ENCODE measurements at regions not wholly inside any gene's neighbourhood (a gene's known extent, or its start where the extent isn't known, plus 50 kb on each side); places are given as distances from the start of the nearest gene placed in this dataset.

DNA sequence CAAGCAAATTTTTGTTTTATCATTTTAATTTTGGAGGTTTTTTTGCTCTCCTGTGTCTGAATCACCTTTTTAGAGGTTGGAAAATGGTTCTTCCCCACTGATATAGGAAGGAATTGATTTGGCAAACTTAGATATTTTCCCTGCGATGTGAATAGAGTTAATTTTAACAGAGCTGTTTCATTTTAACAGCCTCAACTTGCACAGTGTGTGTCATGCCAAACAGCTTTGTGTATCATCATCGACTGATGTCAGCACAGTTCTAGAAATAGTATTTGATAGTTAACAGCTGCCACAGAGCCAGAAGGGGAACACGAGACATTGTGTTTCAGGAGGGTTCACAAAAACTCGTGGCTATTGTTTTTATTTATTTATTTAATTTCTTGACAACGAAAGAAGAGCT, 243.1 kb upstream of the FOXN3 start:
- no peak for DNase-seq

- DNase-seq: no peak
Observed at GRCh38 chr14:89658977-89659670, 242.1 kb upstream of the FOXN3 start.

- no peak for DNase-seq
Observed at GRCh38 chr14:89657014-89657413, 240.0 kb upstream of the FOXN3 start.

DNA sequence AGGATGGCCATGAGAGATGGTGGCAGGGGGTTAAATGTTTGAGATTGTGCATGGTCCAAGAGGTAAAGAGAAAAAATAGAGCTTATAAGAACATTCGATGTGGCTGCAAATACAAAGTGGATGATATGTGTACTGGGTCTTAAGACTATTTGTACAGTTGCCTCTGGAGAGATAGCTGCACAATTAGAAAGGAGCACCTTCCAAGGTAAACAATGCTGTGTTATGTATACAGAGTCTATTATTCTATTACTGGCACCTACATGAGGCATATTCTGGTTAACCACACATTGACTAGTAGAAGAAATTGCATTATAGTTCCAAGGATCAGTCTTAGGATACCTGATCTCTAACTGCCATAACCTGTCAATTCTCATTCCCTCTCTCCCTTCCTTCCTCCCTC, 238.0 kb upstream of the FOXN3 start:
- DNase-seq: no peak

DNA sequence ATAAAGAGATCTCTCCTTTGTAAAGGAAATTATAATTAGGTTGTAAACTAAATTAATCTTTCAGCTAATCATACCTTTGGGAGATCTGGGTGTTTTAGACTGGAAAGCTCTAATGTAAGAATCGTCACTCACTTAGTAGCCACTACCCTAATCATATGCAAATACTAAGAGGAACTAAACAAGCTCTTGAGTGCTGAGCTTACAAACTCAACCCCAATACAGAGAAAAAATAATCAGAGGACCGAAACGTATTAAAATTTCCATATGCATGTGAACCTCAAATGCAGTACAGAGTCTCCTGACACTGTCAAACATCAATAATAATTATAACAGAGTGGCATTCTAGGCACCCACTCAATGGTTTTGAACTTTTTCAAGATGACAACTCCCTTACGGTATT, 235.3 kb upstream of the FOXN3 start:
- DNase-seq: no peak

DNA sequence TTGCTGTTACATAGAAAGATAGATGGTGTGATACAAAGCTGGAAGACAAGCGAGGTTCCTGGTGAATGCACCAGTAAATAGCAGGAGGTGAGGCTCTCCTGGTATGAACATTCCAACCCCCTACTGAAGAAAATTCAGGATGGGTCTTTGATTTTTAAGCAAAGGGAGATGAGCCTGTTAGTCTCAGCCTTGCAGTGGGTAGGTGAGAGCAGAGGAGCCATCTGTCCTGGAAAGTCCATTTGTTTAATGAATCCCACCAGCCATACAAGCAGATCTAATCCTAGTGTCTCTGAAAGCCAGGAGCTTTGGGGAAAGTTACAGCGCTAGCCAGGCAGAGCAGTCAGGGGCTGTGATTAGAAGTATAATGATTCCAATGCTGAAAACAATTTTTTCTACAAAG, 234.8 kb upstream of the FOXN3 start:
- DNase-seq: no peak

- no peak for DNase-seq
Observed at GRCh38 chr14:89650077-89650978, 233.3 kb upstream of the FOXN3 start.

- no peak for DNase-seq
Observed at GRCh38 chr14:89649451-89650075, 232.5 kb upstream of the FOXN3 start.

DNA sequence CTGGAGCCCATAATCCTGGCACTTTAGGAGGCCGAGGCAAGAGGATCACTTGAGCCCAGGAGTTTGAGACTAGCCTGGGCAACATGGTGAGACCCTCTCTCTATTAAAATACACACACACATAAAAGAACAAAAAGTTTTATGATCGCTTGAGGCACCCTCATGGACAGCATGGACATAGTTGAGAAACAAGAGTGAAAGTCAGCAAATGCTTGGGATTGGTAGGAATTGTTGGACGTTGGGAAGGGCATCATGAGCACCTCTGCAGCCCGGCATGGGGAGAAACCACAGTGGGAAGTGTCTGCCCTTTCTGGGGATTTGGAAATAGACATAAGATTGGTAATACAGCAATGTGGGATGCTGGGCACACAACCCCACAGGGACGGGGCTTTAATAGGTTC, 231.9 kb upstream of the FOXN3 start:
- DNase-seq: no peak

GRCh38 chr14:89648510-89648909, 231.5 kb upstream of the FOXN3 start:
- DNase-seq: no peak

- DNase-seq: no peak
Observed at GRCh38 chr14:89646971-89647370, 229.9 kb upstream of the FOXN3 start.

DNA sequence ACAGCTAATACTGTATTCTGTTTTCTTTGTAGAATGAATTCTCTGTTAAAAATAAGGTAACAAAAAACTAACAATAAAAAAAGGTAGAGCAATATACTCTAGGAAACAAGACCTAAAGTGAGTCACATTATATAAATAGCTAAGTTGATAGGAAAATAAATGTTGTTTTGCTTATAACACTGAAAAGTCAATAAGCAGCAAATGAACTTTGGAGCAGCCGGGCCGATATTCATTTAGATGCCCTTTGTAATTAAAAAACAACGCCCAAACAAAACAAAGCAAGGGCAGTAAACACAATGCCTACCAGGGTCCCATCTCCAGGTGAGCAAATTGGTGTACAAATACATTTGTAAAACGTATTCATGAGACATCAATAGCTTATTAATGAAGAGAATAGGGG, 227.6 kb upstream of the FOXN3 start:
- no peak for DNase-seq

- DNase-seq: no peak
Observed at GRCh38 chr14:89641495-89642175, 224.6 kb upstream of the FOXN3 start.

DNA sequence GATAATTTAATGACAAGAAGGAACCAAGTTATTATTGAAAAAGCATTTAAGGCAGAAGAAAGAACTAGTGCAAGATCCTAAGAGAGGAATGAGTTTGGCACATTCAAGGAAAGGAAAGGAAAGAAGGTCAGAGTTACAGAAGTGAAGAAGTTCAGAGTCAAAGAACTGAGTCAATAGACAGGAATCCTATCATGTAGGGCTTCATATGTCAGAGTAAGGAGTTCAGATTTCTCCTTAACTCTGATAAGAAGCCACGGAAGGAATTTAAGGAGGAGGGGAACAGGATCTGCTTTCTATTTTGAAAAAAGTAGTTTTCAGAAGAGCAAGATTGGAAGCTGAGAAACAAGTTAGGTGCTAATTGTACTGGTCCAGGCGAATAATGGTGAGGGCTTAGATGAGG, 223.1 kb upstream of the FOXN3 start:
- no peak for DNase-seq

DNA sequence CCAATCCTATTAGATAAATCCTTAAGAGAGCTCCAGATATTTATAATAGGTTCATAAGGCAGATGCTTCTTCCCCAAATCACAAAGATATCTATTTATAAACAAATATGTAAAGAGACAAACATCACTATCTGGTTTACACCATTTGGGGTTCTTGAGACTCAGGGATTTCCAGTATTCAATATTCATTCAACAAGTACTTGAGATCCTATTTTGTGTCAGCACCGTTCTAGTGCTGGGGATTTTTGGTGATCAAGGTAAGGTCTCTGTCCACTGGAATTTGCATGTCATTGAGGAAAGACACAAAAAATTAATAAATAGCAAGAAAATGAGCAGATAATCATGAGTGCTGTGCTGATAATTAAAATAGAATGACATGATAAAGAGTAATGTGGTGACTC, 222.7 kb upstream of the FOXN3 start:
- no peak for DNase-seq

GRCh38 chr14:89638891-89639290, 221.9 kb upstream of the FOXN3 start:
- no peak for DNase-seq

GRCh38 chr14:89637581-89637980, 220.5 kb upstream of the FOXN3 start:
- DNase-seq: no peak

DNA sequence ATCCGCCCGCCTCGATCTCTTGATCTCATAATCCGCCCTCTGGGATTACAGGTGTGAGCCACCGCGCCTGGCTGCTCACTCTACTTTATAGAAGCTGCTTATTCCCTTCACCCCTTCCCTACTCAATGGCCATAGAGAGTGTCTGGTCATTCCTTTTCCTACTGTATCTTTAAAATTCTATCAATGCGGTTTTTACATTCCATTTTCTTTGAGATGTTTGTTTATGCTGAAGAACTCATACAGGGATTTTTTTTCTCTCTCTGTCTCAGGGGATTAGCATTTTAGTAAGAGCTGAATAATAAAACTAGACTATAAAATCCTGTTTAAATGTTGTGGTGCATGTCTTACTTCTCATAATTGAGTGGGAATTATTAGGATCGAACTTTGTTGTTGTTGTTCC, 218.6 kb upstream of the FOXN3 start:
- DNase-seq: no peak

- DNase-seq: no peak
Observed at GRCh38 chr14:89634037-89634436, 217.0 kb upstream of the FOXN3 start.

- no peak for DNase-seq
Observed at GRCh38 chr14:89630101-89630829, 213.2 kb upstream of the FOXN3 start.

GRCh38 chr14:89629383-89629782, 212.3 kb upstream of the FOXN3 start:
- no peak for DNase-seq

DNA sequence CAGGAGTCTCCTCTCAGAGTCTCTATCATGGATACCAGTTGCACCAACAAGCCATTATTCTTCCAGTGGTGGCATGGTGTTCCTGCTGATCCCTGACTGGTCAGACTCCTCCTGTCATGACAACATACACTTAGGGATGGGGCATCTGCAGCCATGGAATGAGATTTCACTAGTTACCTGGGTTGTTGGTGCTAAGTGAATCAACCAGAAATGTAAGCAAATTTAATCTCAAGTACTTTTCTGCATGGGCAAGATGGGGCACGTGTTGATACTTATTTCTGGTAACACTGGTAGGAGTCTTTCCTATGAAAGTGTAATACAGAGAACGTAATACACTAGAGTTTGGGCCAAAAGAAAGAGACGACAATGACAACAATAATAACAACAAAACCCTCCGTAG, 211.5 kb upstream of the FOXN3 start:
- DNase-seq: no peak

Measured in effector CD8-positive, alpha-beta T cell (primary cell).